Naive thymus-derived CD4-positive, alpha-beta T cell (primary cell): ENCODE measurements at regions not wholly inside any gene's neighbourhood (a gene's known extent, or its start where the extent isn't known, plus 50 kb on each side); places are given as distances from the start of the nearest gene placed in this dataset.

ENCODE experiments used
- ATAC-seq: fragments of 150-1000 bp; cut with Tn5 transposase; 2 replicates; pipeline ENCODE4 v1.10.0; 2021; ENCODE audit warnings: mild to moderate bottlenecking, moderate library complexity
- CTCF ChIA-PET: fragments of 350-600 bp; sonication (Branson Sonifier 250); formaldehyde crosslinking; loops from one replicate; lab custom pipeline; 2021; ENCODE audit warnings: antibody characterized with exemption; lab: Charles Lee
- POLR2A ChIA-PET: fragments of 350-600 bp; sonication (Branson Sonifier 250); formaldehyde crosslinking; loops from one replicate; lab custom pipeline; 2021; ENCODE audit warnings: antibody characterized with exemption, inconsistent platforms; lab: Charles Lee
- DNase-seq, 9 donors: peaks; one replicate each; pipeline versions ENCODE4 v3.0.0 to v3.0.0-alpha.2; 2020 to 2022; ENCODE audit warnings: mixed read lengths in 1 of 9
- H3K27ac ChIP-seq: one replicate; pipeline ENCODE4 v1.7.0; 2013; ENCODE audit warnings: mild to moderate bottlenecking, low read depth, low read length, moderate library complexity
- H3K27me3 ChIP-seq, 2 donors: one replicate each; pipeline ENCODE4 v1.7.0; 2013; ENCODE audit warnings: low read length in 2 of 2, mild to moderate bottlenecking in 2 of 2, moderate library complexity in 2 of 2; ENCODE audit not compliant: control insufficient read depth in 2 of 2, insufficient read depth in 2 of 2
- H3K36me3 ChIP-seq, 3 experiments: 1 replicate in 2 of 3; 2 replicates in 1 of 3; pipeline ENCODE4 v1.7.0; 2013; ENCODE audit warnings: low read length in 3 of 3, mild to moderate bottlenecking in 3 of 3, moderate library complexity in 1 of 3; ENCODE audit not compliant: insufficient read depth in 3 of 3, control insufficient read depth in 2 of 3
- H3K4me1 ChIP-seq, 2 donors: one replicate each; pipeline ENCODE4 v1.7.0; 2013; ENCODE audit warnings: low read length in 2 of 2, mild to moderate bottlenecking in 2 of 2, moderate library complexity in 1 of 2; ENCODE audit not compliant: control insufficient read depth in 2 of 2, insufficient read depth in 2 of 2
- H3K4me3 ChIP-seq: 2 replicates; pipeline ENCODE4 v1.7.0; 2013; ENCODE audit warnings: mild to moderate bottlenecking, low read length
- H3K9me3 ChIP-seq, 3 experiments: 1 replicate in 2 of 3; 2 replicates in 1 of 3; pipeline ENCODE4 v1.7.0; 2013; ENCODE audit warnings: low read length in 3 of 3; ENCODE audit not compliant: control insufficient read depth in 2 of 3
- H3K27ac Mint-ChIP-seq, 9 donors: one replicate each; pipeline ENCODE4 v1.8.0; 2020 to 2022; ENCODE audit warnings: mixed read lengths in 9 of 9, mild to moderate bottlenecking in 8 of 9, moderate library complexity in 5 of 9, inconsistent platforms in 2 of 9
- H3K27me3 Mint-ChIP-seq, 5 donors: one replicate each; pipeline ENCODE4 v1.8.0; 2021 to 2022; ENCODE audit warnings: mixed read lengths in 5 of 5, mild to moderate bottlenecking in 1 of 5
- H3K36me3 Mint-ChIP-seq, 5 donors: one replicate each; pipeline ENCODE4 v1.8.0; 2020 to 2022; ENCODE audit warnings: mixed read lengths in 5 of 5, mild to moderate bottlenecking in 3 of 5, inconsistent platforms in 1 of 5
- H3K4me1 Mint-ChIP-seq, 7 donors: one replicate each; pipeline ENCODE4 v1.8.0; 2020 to 2022; ENCODE audit warnings: mixed read lengths in 7 of 7, mild to moderate bottlenecking in 3 of 7, inconsistent platforms in 1 of 7
- H3K4me3 Mint-ChIP-seq, 10 donors: one replicate each; pipeline ENCODE4 v1.8.0; 2020 to 2022; ENCODE audit warnings: mild to moderate bottlenecking in 10 of 10, mixed read lengths in 10 of 10, moderate library complexity in 6 of 10, inconsistent platforms in 2 of 10
- H3K9me3 Mint-ChIP-seq, 11 donors: one replicate each; pipeline ENCODE4 v1.8.0; 2020 to 2022; ENCODE audit warnings: mixed read lengths in 11 of 11, mild to moderate bottlenecking in 4 of 11, inconsistent platforms in 1 of 11, moderate library complexity in 1 of 11
- intact Hi-C, 2 donors: fragments of 100-400 bp; cut with micrococcal nuclease; formaldehyde crosslinking; loops; one replicate each; pipeline ENCODE4 v1.15.1; 2023

DNA sequence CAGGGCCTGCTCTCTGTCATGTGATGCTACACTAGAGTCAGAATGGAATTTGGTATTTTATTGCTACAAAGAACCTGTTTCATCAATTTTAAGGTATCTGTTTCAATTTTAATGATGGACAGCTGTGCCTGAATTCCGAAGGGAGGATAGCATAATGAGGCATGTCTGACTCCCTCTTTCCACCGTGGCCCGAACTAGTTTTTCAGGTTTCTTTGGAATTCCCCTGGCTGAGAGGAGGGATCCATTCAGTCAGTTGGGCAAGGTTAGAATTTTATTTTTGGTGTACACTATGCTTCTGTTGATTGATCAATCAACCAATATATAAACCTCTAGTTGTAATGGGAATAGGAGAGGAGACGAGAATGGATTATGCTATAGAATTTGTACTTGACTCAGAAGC is 761.8 kb downstream of the FAM133A start:
- intact Hi-C loops = no loop called here
- ChIA-PET POLR2A (no interaction called here), CTCF (no interaction called here)
- H3K4me3 Mint-ChIP-seq = no peak overlapping the region
- Histone ChIP-seq H3K36me3 (no peaks in the 10 kb centered on the region), H3K4me3 (no peak overlapping the region), H3K27me3 (no peaks in the 10 kb centered on the region), H3K9me3 (no peaks in the 10 kb centered on the region), H3K27ac (no peak overlapping the region), H3K4me1 (no peaks in the 10 kb centered on the region)
- no peak overlapping the region for H3K27ac Mint-ChIP-seq
- H3K9me3 Mint-ChIP-seq = peaks cover 0 to 11% (median 3%) of the 10 kb centered on the region in 11 donors
- DNase-seq (no peak), ATAC-seq (no peak)
- no peaks in the 10 kb centered on the region for H3K27me3 Mint-ChIP-seq
- no peaks in the 10 kb centered on the region for H3K36me3 Mint-ChIP-seq
- no peaks in the 10 kb centered on the region for H3K4me1 Mint-ChIP-seq

DNA sequence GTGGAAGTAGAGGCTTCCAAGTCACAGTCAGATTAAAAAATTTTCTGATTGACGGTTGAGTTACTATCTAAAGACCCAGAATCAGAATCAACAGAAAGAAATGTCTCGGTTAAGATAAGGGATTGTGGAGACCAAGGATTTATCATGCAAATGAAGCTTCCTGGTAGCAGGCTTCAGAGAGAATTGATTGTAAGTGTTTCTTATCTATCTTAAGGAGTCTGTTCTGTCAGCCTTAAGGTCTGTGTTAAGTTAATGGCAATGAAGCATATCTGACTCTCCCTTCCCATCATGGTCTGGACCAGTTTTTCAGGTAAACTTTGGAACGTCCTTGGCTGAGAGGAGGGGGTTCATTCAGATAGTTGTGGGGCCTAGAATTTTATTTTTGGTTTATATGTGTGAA is 780.2 kb downstream of the FAM133A start:
- no peak for ATAC-seq
- no peak for DNase-seq
- H3K4me3 Mint-ChIP-seq = no peak overlapping the region
- Histone ChIP-seq H3K4me3 (no peak overlapping the region), H3K36me3 (no peaks in the 10 kb centered on the region), H3K4me1 (no peaks in the 10 kb centered on the region), H3K27me3 (no peaks in the 10 kb centered on the region), H3K9me3 (no peaks in the 10 kb centered on the region), H3K27ac (no peak overlapping the region)
- H3K9me3 Mint-ChIP-seq = peaks cover 0 to 2% (median 0%) of the 10 kb centered on the region in 11 donors
- H3K36me3 Mint-ChIP-seq = no peaks in the 10 kb centered on the region
- POLR2A ChIA-PET = no interaction called here
- H3K27me3 Mint-ChIP-seq = no peaks in the 10 kb centered on the region
- H3K27ac Mint-ChIP-seq = no peak overlapping the region
- CTCF ChIA-PET = no interaction called here
- intact Hi-C loops = no loop called here
- H3K4me1 Mint-ChIP-seq = no peaks in the 10 kb centered on the region

DNA sequence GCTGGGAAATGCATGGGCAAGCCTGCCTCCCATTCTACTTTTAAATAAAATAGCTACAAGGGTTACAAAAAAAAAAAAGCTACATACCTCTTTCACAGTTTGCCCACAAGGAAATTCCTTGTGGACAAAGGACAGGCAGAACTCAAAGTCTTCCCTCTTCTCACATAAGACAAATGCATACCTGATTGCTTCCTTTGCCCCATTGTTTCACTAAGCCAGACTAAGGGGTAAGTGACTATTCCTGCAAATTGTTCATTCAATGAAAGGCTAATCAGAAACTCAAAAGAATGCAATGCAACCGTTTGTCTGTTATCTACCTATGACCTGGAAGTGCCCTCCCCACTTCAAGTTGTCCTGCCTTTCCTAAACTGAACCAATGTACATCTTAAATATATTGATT is 780.6 kb downstream of the FAM133A start:
- POLR2A ChIA-PET = no interaction called here
- intact Hi-C loops = no loop called here
- H3K27me3 Mint-ChIP-seq = no peaks in the 10 kb centered on the region
- no peak overlapping the region for H3K4me3 Mint-ChIP-seq
- DNase-seq (no peak), ATAC-seq (no peak)
- Histone ChIP-seq H3K4me3 (no peak overlapping the region), H3K4me1 (no peaks in the 10 kb centered on the region), H3K27me3 (no peaks in the 10 kb centered on the region), H3K36me3 (no peaks in the 10 kb centered on the region), H3K9me3 (no peaks in the 10 kb centered on the region), H3K27ac (no peak overlapping the region)
- peaks cover 0 to 2% (median 0%) of the 10 kb centered on the region in 11 donors for H3K9me3 Mint-ChIP-seq
- no peaks in the 10 kb centered on the region for H3K36me3 Mint-ChIP-seq
- H3K27ac Mint-ChIP-seq = no peak overlapping the region
- H3K4me1 Mint-ChIP-seq = no peaks in the 10 kb centered on the region
- CTCF ChIA-PET = no interaction called here

DNA sequence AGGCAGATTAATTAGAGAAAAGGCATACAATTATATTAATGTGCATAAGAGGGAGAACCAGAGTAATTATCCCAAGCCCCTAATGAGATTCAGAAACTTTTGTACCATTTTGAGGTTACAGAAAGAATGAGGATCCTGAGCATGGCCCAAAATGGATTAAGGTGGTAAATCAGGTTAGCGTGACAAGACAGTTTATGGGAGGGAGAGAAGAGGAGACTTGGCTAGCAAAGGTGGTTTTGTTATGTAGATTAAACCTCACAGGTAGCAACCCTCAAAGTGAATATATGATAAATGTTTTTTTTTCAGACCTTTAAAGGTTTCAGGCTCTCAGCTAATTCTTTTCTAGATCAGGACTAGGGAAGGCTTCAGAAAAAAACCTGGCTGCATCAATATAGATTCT is 781.8 kb downstream of the FAM133A start:
- ATAC-seq = no peak
- no peaks in the 10 kb centered on the region for H3K4me1 ChIP-seq
- no peaks in the 10 kb centered on the region for H3K36me3 ChIP-seq
- Mint-ChIP-seq H3K36me3 (no peaks in the 10 kb centered on the region), H3K4me3 (no peak overlapping the region), H3K4me1 (no peaks in the 10 kb centered on the region), H3K27me3 (no peaks in the 10 kb centered on the region), H3K9me3 (no peaks in the 10 kb centered on the region), H3K27ac (no peak overlapping the region)
- H3K27me3 ChIP-seq = no peaks in the 10 kb centered on the region
- no peak for DNase-seq
- no peak overlapping the region for H3K4me3 ChIP-seq
- ChIA-PET POLR2A (no interaction called here), CTCF (no interaction called here)
- no peak overlapping the region for H3K27ac ChIP-seq
- no peaks in the 10 kb centered on the region for H3K9me3 ChIP-seq
- intact Hi-C loops = no loop called here

DNA sequence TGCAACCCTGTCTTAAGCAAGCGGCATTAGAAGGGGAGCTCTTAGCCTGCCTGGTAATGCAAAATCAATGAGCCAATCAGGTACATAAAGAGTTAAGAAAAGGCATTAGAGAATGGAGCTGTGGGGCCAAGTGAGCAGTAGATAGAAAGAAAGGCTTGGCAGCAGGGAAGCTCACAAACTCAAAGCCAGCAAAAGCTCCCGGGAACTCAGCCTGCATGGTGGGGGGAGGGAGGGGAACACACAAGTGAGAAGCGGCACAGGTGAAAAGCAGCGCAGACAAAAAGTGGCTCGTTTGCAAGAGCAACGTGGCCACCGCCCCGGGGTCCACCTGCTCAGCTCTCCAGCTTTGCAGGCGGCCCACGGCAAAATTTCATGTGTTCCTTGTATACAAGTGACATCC is 818.5 kb downstream of the FAM133A start:
- peaks cover 0 to 4% (median 0%) of the 10 kb centered on the region in 11 donors for H3K9me3 Mint-ChIP-seq
- ATAC-seq (no peak), DNase-seq (no peak)
- H3K27me3 Mint-ChIP-seq = no peaks in the 10 kb centered on the region
- CTCF ChIA-PET = no interaction called here
- no peak overlapping the region for H3K27ac ChIP-seq
- H3K4me3 Mint-ChIP-seq = no peak overlapping the region
- no peaks in the 10 kb centered on the region for H3K4me1 Mint-ChIP-seq
- no peak overlapping the region for H3K4me3 ChIP-seq
- H3K27ac Mint-ChIP-seq = no peak overlapping the region
- H3K9me3 ChIP-seq = no peaks in the 10 kb centered on the region
- intact Hi-C loops = no loop called here
- no peaks in the 10 kb centered on the region for H3K4me1 ChIP-seq
- H3K27me3 ChIP-seq = no peaks in the 10 kb centered on the region
- no peaks in the 10 kb centered on the region for H3K36me3 Mint-ChIP-seq
- POLR2A ChIA-PET = no interaction called here
- no peaks in the 10 kb centered on the region for H3K36me3 ChIP-seq

DNA sequence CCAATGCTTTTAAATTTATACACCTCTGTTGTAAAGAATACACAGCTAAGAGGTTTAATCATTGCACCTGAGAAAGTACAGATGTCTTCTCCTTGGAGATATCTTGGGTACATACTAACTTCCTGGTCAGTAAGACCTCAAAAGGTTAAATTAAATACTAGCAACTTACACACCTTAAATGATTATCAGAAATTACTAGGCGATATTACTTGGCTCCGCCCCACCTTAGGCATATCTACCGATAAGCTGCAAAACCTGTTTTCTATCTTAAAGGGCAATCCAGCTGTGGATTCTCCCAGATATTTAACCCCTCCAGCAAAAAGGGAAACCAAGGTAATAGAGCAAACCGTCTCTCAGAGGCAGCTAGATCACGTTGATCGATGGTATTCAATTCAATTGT is 819.4 kb downstream of the FAM133A start:
- no peaks in the 10 kb centered on the region for H3K36me3 ChIP-seq
- H3K4me3 ChIP-seq = no peak overlapping the region
- Mint-ChIP-seq H3K4me3 (no peak overlapping the region), H3K9me3 (peaks cover 0 to 4% (median 0%) of the 10 kb centered on the region in 11 donors), H3K36me3 (no peaks in the 10 kb centered on the region), H3K4me1 (no peaks in the 10 kb centered on the region), H3K27me3 (no peaks in the 10 kb centered on the region), H3K27ac (no peak overlapping the region)
- H3K9me3 ChIP-seq = no peaks in the 10 kb centered on the region
- no peaks in the 10 kb centered on the region for H3K27me3 ChIP-seq
- no peaks in the 10 kb centered on the region for H3K4me1 ChIP-seq
- intact Hi-C loops = no loop called here
- ChIA-PET CTCF (no interaction called here), POLR2A (no interaction called here)
- ATAC-seq = no peak
- H3K27ac ChIP-seq = no peak overlapping the region
- DNase-seq = no peak

DNA sequence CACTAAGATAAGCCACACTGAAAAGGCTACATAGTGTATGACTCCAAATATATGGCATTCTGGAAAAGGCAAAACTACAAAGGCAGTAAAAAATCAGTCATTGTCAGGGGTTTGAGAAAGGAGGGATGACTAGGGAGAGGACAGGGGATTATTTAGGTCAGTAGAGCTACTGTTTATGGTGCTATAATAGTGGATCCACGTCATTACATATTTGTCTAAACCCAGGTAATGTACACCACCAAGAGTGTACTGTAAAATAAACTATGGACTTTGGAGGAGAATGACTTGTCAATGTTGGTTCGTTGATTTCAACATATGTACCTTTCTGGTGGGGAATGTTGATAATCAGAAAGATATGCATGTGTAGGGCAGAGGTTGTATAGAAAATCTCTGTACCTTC is 837.6 kb downstream of the FAM133A start:
- Mint-ChIP-seq H3K36me3 (no peaks in the 10 kb centered on the region), H3K27me3 (no peaks in the 10 kb centered on the region), H3K9me3 (peaks cover 0 to 2% (median 0%) of the 10 kb centered on the region in 11 donors), H3K4me3 (no peak overlapping the region), H3K27ac (no peak overlapping the region), H3K4me1 (no peaks in the 10 kb centered on the region)
- POLR2A ChIA-PET = no interaction called here
- no peaks in the 10 kb centered on the region for H3K36me3 ChIP-seq
- CTCF ChIA-PET = no interaction called here
- H3K9me3 ChIP-seq = no peaks in the 10 kb centered on the region
- intact Hi-C loops = no loop called here
- no peak overlapping the region for H3K4me3 ChIP-seq
- DNase-seq = no peak
- ATAC-seq = no peak
- no peaks in the 10 kb centered on the region for H3K4me1 ChIP-seq
- no peak overlapping the region for H3K27ac ChIP-seq
- no peaks in the 10 kb centered on the region for H3K27me3 ChIP-seq
